Calu3 (cell line): ENCODE measurements at regions not wholly inside any gene's neighbourhood (a gene's known extent, or its start where the extent isn't known, plus 50 kb on each side); places are given as distances from the start of the nearest gene placed in this dataset.

Experiments used
- BruUV-seq: library from RNA; stranded (reverse); fragments of 400-500 nt; replicated peaks from 2 replicates; lab custom pipeline; 2021; lab: Mats Ljungman, UMichigan
- CTCF ChIA-PET: fragments of 300-600 bp; sonication (Branson Sonifier 250); formaldehyde crosslinking; loops from one replicate; lab custom pipeline; 2022; ENCODE audit warnings: antibody characterized with exemption; lab: Charles Lee
- DNase-seq: peaks from one replicate; pipeline ENCODE4 v3.0.0; 2022
- H3K27ac Mint-ChIP-seq: one replicate; pipeline ENCODE4 v1.8.0; 2022; ENCODE audit warnings: mixed read lengths; ENCODE audit not compliant: unreplicated experiment
- H3K27me3 Mint-ChIP-seq: one replicate; pipeline ENCODE4 v1.8.0; 2022; ENCODE audit warnings: mixed read lengths; ENCODE audit not compliant: unreplicated experiment
- H3K36me3 Mint-ChIP-seq: one replicate; pipeline ENCODE4 v1.8.0; 2022; ENCODE audit warnings: mild to moderate bottlenecking, moderate library complexity, mixed read lengths; ENCODE audit not compliant: insufficient read depth, unreplicated experiment
- H3K4me1 Mint-ChIP-seq: one replicate; pipeline ENCODE4 v1.8.0; 2022; ENCODE audit warnings: mild to moderate bottlenecking, low read depth, mixed read lengths; ENCODE audit not compliant: unreplicated experiment
- H3K4me3 Mint-ChIP-seq: one replicate; pipeline ENCODE4 v1.8.0; 2022; ENCODE audit warnings: mild to moderate bottlenecking, low read depth, moderate library complexity, mixed read lengths; ENCODE audit not compliant: unreplicated experiment
- H3K9me3 Mint-ChIP-seq: one replicate; pipeline ENCODE4 v1.8.0; 2022; ENCODE audit warnings: low read depth, mixed read lengths; ENCODE audit not compliant: unreplicated experiment
- CTCF ChIP-seq: fragments of 200-600 bp; IDR thresholded peaks from one replicate; pipeline ENCODE4 v1.8.0; 2022; ENCODE audit warnings: antibody characterized with exemption; ENCODE audit not compliant: unreplicated experiment
- intact Hi-C: fragments of 100-400 bp; cut with micrococcal nuclease; formaldehyde crosslinking; loops from one replicate; pipeline ENCODE4 v1.10.0; 2022; ENCODE audit not compliant: unreplicated experiment

- CTCF ChIA-PET: no interaction called here
- no peaks in the 10 kb centered on the region for H3K36me3 Mint-ChIP-seq
- intact Hi-C loops: no loop called here
- no peak for DNase-seq
- no peak for TF ChIP-seq CTCF
- no TSS peak for BruUV-seq
- H3K4me3 Mint-ChIP-seq: no peak overlapping the region
- H3K4me1 Mint-ChIP-seq: peaks cover 8% of the 10 kb centered on the region
- H3K27ac Mint-ChIP-seq: no peak overlapping the region
- H3K9me3 Mint-ChIP-seq: no peaks in the 10 kb centered on the region
- H3K27me3 Mint-ChIP-seq: peaks cover 13% of the 10 kb centered on the region
Measured at GRCh38 chr1:58392083-58392482, 154.4 kb downstream of the OMA1 start.

- Mint-ChIP-seq H3K9me3 (no peaks in the 10 kb centered on the region), H3K4me3 (no peak overlapping the region), H3K4me1 (peaks cover 8% of the 10 kb centered on the region), H3K27ac (no peak overlapping the region), H3K27me3 (peaks cover 7% of the 10 kb centered on the region), H3K36me3 (no peaks in the 10 kb centered on the region)
- BruUV-seq: no TSS peak
- no peak for DNase-seq
- TF ChIP-seq CTCF: no peak
- CTCF ChIA-PET: no interaction called here
- intact Hi-C loops: no loop called here
Measured at GRCh38 chr1:58391514-58391913, 155.0 kb downstream of the OMA1 start.

GRCh38 chr1:58391056-58391455 is 155.5 kb downstream of the OMA1 start:
- intact Hi-C loops: no loop called here
- H3K27ac Mint-ChIP-seq: no peak overlapping the region

GRCh38 chr1:58390091-58390490 is 156.4 kb downstream of the OMA1 start:
- intact Hi-C loops: no loop called here
- Mint-ChIP-seq H3K36me3 (no peaks in the 10 kb centered on the region), H3K27ac (no peak overlapping the region), H3K27me3 (no peaks in the 10 kb centered on the region), H3K9me3 (no peaks in the 10 kb centered on the region), H3K4me1 (peaks cover 2% of the 10 kb centered on the region), H3K4me3 (no peak overlapping the region)
- TF ChIP-seq CTCF: no peak
- CTCF ChIA-PET: interaction anchor here (0.6 kb wide), 1 partner anchor 93 kb away, joined by 3 read pairs; no protein-coding TSS in a partner anchor
- DNase-seq: no peak
- no TSS peak for BruUV-seq

More at GRCh38 chr1:58391056-58391455, 155.5 kb downstream of the OMA1 start:
- TF ChIP-seq CTCF: no peak
- Mint-ChIP-seq H3K36me3 (no peaks in the 10 kb centered on the region), H3K4me1 (peaks cover 8% of the 10 kb centered on the region), H3K4me3 (no peak overlapping the region), H3K9me3 (no peaks in the 10 kb centered on the region), H3K27me3 (peaks cover 3% of the 10 kb centered on the region)
- no peak for DNase-seq
- BruUV-seq: no TSS peak
- CTCF ChIA-PET: no interaction called here
